ENCODE measurements at regions not wholly inside any gene's neighbourhood (a gene's known extent, or its start where the extent isn't known, plus 50 kb on each side); places are given as distances from the start of the nearest gene placed in this dataset.

GRCh38 chr7:115704884-115705283 is 325.7 kb downstream of the TFEC start:
- no peak for DNase-seq

- no peak for DNase-seq
These were observed 329.4 kb downstream of the TFEC start for GRCh38 chr7:115701141-115701540.

GRCh38 chr7:115694424-115694823 is 336.1 kb downstream of the TFEC start:
- DNase-seq: no peak

GRCh38 chr7:115693779-115694178 is 336.8 kb downstream of the TFEC start:
- DNase-seq: no peak

- no peak for DNase-seq
These were observed 340.6 kb downstream of the TFEC start for GRCh38 chr7:115689941-115690340.

- no peak for DNase-seq
These were observed 347.5 kb downstream of the TFEC start for GRCh38 chr7:115683093-115683492.

- DNase-seq: no peak
These were observed 348.1 kb downstream of the TFEC start for GRCh38 chr7:115682507-115682906.

GRCh38 chr7:115680921-115681320 is 349.6 kb downstream of the TFEC start:
- DNase-seq: no peak

GRCh38 chr7:115679976-115680375 is 350.6 kb downstream of the TFEC start:
- no peak for DNase-seq

GRCh38 chr7:115679423-115679822 is 351.1 kb downstream of the TFEC start:
- no peak for DNase-seq

GRCh38 chr7:115678086-115678982 is 352.2 kb downstream of the TFEC start:
- no peak for DNase-seq

GRCh38 chr7:115676707-115677106 is 353.9 kb downstream of the TFEC start:
- no peak for DNase-seq

- DNase-seq: no peak
These were observed 354.5 kb downstream of the TFEC start for GRCh38 chr7:115676080-115676479.

- no peak for DNase-seq
These were observed 356.0 kb downstream of the TFEC start for GRCh38 chr7:115674467-115675024.

- no peak for DNase-seq
These were observed 358.5 kb downstream of the TFEC start for GRCh38 chr7:115672024-115672423.

- DNase-seq: no peak
These were observed 367.9 kb downstream of the TFEC start for GRCh38 chr7:115662676-115663075.

- no peak for DNase-seq
These were observed 368.4 kb downstream of the TFEC start for GRCh38 chr7:115662120-115662519.

GRCh38 chr7:115658223-115658622 is 372.3 kb downstream of the TFEC start:
- DNase-seq: no peak

- no peak for DNase-seq
These were observed 376.0 kb downstream of the TFEC start for GRCh38 chr7:115654384-115655214.

- DNase-seq: no peak
These were observed 381.1 kb downstream of the TFEC start for GRCh38 chr7:115649429-115649828.

GRCh38 chr7:115647712-115648111 is 382.9 kb downstream of the TFEC start:
- DNase-seq: no peak

- DNase-seq: no peak
These were observed 388.4 kb downstream of the TFEC start for GRCh38 chr7:115642194-115642593.

GRCh38 chr7:115638853-115639252 is 391.7 kb downstream of the TFEC start:
- no peak for DNase-seq

GRCh38 chr7:115637128-115637527 is 393.4 kb downstream of the TFEC start:
- DNase-seq: no peak
